ENCODE measurements at regions not wholly inside any gene's neighbourhood (a gene's known extent, or its start where the extent isn't known, plus 50 kb on each side); places are given as distances from the start of the nearest gene placed in this dataset.

GRCh38 chr18:40061086-40061485, 1893.9 kb upstream of the PIK3C3 start:
- TF ChIP-seq CTCF (conservative IDR thresholded peaks at IDR 0.05; ENCODE audit: low read depth, low read length) (no peak), EZH2phosphoT487 (IDR thresholded peaks at IDR 0.05; ENCODE audit: borderline replicate concordance, low read length) (no peak), EZH2 (IDR thresholded peaks at IDR 0.05; ENCODE audit: low read length, unreplicated experiment) (no peak)
